Left lung (tissue), 4 donors: ENCODE measurements at regions not wholly inside any gene's neighbourhood (a gene's known extent, or its start where the extent isn't known, plus 50 kb on each side); places are given as distances from the start of the nearest gene placed in this dataset.

Experiments
- ATAC-seq: fragments of 200-7000 bp; cut with Tn5 transposase; one replicate; pipeline ENCODE4 v1.9.1; 2020; ENCODE audit warnings: moderate library complexity
- DNase-seq, 4 donors: peaks; one replicate each; pipeline ENCODE4 v3.0.0-alpha.2; 2013 to 2020
- H3K27ac ChIP-seq, 2 donors: fragments of 200-600 bp; sonication (generic) in 1 of 2; one replicate each; pipeline versions ENCODE4 v1.5.0 to v1.8.0; 2020 to 2021
- H3K27me3 ChIP-seq, 2 donors: fragments of 200-600 bp; sonication (generic) in 1 of 2; one replicate each; pipeline versions ENCODE4 v1.5.0 to v1.8.0; 2020 to 2021
- H3K36me3 ChIP-seq, 2 donors: fragments of 200-600 bp; sonication (generic) in 1 of 2; one replicate each; pipeline versions ENCODE4 v1.5.0 to v1.8.0; 2020 to 2021
- H3K4me1 ChIP-seq, 2 donors: fragments of 200-600 bp; one replicate each; pipeline ENCODE4 v1.8.0; 2021
- H3K4me3 ChIP-seq, 2 donors: fragments of 200-600 bp; sonication (generic) in 1 of 2; one replicate each; pipeline versions ENCODE4 v1.5.0 to v1.8.0; 2020 to 2021; ENCODE audit warnings: mild to moderate bottlenecking in 1 of 2
- H3K9me3 ChIP-seq, 2 donors: fragments of 200-600 bp; sonication (generic) in 1 of 2; one replicate each; pipeline versions ENCODE4 v1.5.0 to v1.8.0; 2020 to 2021
- intact Hi-C, 2 donors: fragments of 100-400 bp; cut with DNase I; formaldehyde crosslinking; loops; one replicate each; pipeline versions ENCODE4 v1.11.2 to v1.14.2; 2022
- TF ChIP-seq, protein P1 (sequence below), 2 donors: fragments of 200-600 bp; sonication (generic) in 1 of 2; IDR thresholded peaks; one replicate each; pipeline versions ENCODE4 v1.5.0 to v1.8.0; 2021; ENCODE audit warnings: antibody characterized with exemption in 2 of 2
- donor health status: DM: no; HTN: yes; CAD: no.
- donor health status: DM: no; HTN: no; CAD: no.

- no peak for ATAC-seq
- TF ChIP-seq, protein P1, sequence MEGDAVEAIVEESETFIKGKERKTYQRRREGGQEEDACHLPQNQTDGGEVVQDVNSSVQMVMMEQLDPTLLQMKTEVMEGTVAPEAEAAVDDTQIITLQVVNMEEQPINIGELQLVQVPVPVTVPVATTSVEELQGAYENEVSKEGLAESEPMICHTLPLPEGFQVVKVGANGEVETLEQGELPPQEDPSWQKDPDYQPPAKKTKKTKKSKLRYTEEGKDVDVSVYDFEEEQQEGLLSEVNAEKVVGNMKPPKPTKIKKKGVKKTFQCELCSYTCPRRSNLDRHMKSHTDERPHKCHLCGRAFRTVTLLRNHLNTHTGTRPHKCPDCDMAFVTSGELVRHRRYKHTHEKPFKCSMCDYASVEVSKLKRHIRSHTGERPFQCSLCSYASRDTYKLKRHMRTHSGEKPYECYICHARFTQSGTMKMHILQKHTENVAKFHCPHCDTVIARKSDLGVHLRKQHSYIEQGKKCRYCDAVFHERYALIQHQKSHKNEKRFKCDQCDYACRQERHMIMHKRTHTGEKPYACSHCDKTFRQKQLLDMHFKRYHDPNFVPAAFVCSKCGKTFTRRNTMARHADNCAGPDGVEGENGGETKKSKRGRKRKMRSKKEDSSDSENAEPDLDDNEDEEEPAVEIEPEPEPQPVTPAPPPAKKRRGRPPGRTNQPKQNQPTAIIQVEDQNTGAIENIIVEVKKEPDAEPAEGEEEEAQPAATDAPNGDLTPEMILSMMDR (IDR thresholded peaks at IDR 0.05) = no peak
Observed at GRCh38 chr3:167188592-167188991, 191.5 kb downstream of the ZBBX start.

DNA sequence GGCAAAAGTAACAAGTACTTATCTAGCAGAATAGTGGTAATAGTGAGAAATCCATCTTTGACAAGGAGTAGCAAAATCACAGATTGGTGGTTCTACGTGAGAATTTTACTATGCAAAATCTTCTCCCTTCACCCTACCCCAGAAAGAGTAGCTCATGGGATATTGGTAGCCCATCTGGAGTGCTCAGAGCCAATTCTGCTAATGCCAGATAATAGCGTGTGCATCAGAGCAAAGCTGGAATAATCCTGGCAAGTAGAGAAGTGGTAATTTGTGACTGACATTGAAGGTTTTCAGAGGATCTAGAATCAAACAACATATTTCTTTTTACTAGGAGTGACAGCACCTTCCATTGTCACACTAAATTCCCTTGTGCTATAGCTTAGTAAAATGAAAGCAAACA, 192.9 kb downstream of the ZBBX start:
- Histone ChIP-seq H3K27me3 (no peaks in the 10 kb centered on the region), H3K4me3 (no peak overlapping the region), H3K4me1 (no peaks in the 10 kb centered on the region), H3K36me3 (no peaks in the 10 kb centered on the region), H3K27ac (no peak overlapping the region), H3K9me3 (peaks cover 0 to 4% of the 10 kb centered on the region in 2 donors)
- TF ChIP-seq, protein P1 (IDR thresholded peaks at IDR 0.05) = no peak
- intact Hi-C loops = no loop called here
- no peak for DNase-seq
- no peak for ATAC-seq

More at GRCh38 chr3:167188592-167188991, 191.5 kb downstream of the ZBBX start:
- Histone ChIP-seq H3K4me3 (no peak overlapping the region), H3K27me3 (no peaks in the 10 kb centered on the region), H3K36me3 (no peaks in the 10 kb centered on the region), H3K4me1 (no peaks in the 10 kb centered on the region), H3K9me3 (peaks cover 0 to 4% of the 10 kb centered on the region in 2 donors), H3K27ac (no peak overlapping the region)
- intact Hi-C loops = no loop called here
- DNase-seq = no peak

- Histone ChIP-seq H3K4me3 (no peak overlapping the region), H3K27me3 (no peaks in the 10 kb centered on the region), H3K9me3 (no peaks in the 10 kb centered on the region), H3K4me1 (no peaks in the 10 kb centered on the region), H3K36me3 (no peaks in the 10 kb centered on the region), H3K27ac (no peak overlapping the region)
- no peak for DNase-seq
- intact Hi-C loops = no loop called here
- TF ChIP-seq, protein P1 (IDR thresholded peaks at IDR 0.05) = no peak
- no peak for ATAC-seq
Observed at GRCh38 chr3:167184511-167184910, 195.6 kb downstream of the ZBBX start.

DNA sequence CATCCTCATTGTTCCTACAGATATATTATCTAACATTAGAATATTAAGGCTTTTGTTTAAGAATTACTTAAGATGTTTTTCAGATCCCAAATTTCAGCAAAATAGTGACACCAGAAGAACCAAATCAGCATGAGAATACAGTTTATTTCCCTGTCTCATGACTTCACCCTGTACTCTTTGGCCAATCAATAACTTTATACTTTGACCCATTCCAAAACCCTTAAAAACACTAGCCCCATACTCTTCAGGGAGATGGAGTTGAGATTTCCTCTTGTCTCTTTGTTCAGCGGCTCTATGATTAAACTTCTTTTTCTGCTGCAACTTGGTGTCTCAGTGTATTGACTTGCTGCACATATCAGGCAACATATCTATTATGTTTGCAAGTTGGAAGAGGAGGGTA, 207.7 kb downstream of the ZBBX start:
- no peak for ATAC-seq
- Histone ChIP-seq H3K27me3 (no peaks in the 10 kb centered on the region), H3K27ac (no peak overlapping the region), H3K9me3 (peaks cover 0 to 18% of the 10 kb centered on the region in 2 donors), H3K36me3 (no peaks in the 10 kb centered on the region), H3K4me1 (no peaks in the 10 kb centered on the region), H3K4me3 (no peak overlapping the region)
- TF ChIP-seq, protein P1 (IDR thresholded peaks at IDR 0.05) = no peak
- no peak for DNase-seq
- intact Hi-C loops = no loop called here

DNA sequence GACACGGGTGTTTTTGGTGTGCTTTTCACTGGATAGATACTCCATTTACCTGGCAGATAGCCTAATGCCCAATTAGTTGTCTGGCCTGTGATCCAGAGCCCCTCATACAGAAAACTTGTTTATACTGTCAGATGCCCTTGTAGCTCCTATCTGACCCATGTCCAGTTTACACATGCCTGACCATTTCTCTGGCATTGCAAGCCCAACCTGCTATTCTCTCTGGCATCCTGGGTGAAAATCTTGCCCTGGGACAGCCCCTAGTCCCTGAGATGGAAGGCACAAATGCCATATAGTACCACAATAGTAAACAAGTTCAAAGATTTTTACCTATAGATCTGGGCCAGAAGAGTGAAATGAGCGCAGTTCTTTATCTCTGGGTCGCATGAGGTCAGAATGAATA, 212.6 kb downstream of the ZBBX start:
- intact Hi-C loops = no loop called here
- H3K36me3 ChIP-seq = no peaks in the 10 kb centered on the region
- H3K27ac ChIP-seq = no peak overlapping the region
- no peaks in the 10 kb centered on the region for H3K9me3 ChIP-seq
- DNase-seq = no peak
- H3K4me1 ChIP-seq = no peaks in the 10 kb centered on the region
- H3K27me3 ChIP-seq = no peaks in the 10 kb centered on the region
- TF ChIP-seq, protein P1 (IDR thresholded peaks at IDR 0.05) = no peak
- no peak for ATAC-seq
- H3K4me3 ChIP-seq = no peak overlapping the region
